CD4-positive, alpha-beta T cell treated with Interleukin-4 for 1 hour (primary cell): ENCODE measurements at regions not wholly inside any gene's neighbourhood (a gene's known extent, or its start where the extent isn't known, plus 50 kb on each side); places are given as distances from the start of the nearest gene placed in this dataset.
"Not testable (repeated sequence)": the region's sequence is repeated elsewhere in the genome, so short reads cannot be mapped to it uniquely, and the experiment has no call there.

Experiments used
- DNase-seq, 2 donors: peaks; one replicate each; pipeline ENCODE4 v3.0.0-alpha.2; 2020 to 2022

DNA sequence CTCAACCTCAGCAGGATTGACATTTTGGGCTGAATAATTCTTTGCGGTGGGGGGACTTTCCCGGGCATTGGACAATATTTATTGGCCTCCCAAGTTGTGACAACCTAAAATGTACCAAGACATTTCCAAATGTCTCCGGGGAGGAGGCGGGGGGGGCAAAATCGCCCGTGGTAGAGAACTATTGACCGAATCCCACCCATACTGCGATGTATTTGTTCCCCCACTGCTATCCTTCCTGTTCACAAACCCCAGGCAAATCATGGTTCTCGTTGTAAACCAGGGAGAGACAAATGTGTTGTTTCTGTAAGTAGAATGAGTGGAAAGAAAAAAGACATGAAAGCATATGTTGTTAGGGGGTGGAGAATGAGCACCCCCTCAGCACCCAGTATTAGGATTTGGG lies 141.9 kb downstream of the PSAT1 start:
- no peak for DNase-seq

- DNase-seq: peak; percentile 57
Measured at GRCh38 chr9:78439190-78439865, 142.4 kb downstream of the PSAT1 start.

DNA sequence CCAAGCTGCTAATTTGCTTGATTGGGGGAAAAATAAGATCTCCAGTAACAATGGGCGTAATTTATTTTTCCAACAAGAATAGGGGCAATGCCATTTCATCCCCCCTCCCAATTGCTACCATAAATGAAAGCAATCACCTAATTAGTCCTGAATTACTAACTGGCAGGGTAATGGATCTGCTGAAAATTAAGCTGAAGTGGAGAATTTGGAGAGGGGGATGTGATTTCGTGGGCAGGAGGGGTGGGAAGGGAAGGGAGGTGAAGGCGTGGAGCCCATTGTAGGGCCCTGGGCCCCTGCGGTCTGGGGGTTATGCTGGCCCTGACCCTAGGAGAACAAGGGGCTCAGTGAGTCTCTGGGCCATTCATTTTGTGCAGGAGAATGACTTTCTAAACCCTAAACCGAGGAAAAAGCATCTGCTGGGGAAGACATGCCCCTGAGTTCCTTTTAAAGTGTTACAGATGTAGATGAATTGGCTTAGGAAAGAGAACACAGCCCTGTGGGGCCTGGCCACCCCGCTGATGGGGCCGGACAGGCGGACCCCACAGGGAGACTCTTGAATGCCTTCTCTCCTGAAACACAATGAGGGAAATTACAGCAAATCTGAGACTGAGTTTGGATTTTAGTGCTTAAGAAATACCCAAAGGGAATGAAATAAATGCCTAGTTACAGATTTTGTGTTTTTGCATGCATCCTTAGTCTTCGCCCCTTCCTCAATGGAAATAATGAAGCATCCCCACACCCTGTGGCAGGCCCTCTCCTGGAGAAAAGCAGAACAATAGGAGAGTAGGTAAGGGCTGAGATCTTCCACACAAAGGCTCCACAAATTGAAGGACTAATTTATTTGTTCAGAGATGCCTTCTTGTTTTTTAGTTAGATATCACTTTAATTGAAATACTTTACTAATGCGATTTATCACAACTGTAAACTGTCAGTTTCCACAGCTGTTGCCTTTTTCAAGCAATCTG lies 143.2 kb downstream of the PSAT1 start:
- no peak for DNase-seq

GRCh38 chr9:78441396-78441795 lies 144.5 kb downstream of the PSAT1 start:
- no peak for DNase-seq

DNA sequence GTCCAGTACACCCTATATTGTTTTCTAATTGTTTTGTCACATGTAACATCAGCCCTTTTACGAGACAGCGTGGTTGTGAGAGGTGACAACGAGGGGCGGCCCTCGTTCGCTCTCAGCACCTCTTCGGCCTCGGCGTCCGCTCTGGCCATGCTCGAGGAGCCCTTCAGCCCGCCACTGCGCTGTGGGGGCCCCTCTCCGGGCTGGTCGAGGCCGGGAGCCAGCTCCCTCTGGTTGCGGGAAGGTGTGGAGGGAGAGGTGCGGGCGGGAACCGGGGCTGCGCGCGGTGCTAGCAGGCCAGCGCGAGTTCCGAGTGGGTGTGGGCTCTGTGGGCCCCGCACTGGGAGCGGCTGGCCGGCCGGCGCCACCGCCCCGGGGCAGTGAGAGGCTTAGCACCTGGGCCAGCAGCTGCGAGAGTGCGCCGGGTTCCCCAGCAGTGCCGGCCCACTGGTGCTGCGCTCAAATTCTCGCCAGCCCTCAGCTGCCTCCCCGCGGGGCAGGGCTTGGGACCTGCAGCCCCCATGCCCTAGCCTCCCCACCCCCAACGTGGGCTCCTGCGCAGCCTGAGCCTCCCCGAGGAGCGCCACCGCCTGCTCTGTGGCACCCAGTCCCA lies 145.0 kb downstream of the PSAT1 start:
- no peak for DNase-seq

DNA sequence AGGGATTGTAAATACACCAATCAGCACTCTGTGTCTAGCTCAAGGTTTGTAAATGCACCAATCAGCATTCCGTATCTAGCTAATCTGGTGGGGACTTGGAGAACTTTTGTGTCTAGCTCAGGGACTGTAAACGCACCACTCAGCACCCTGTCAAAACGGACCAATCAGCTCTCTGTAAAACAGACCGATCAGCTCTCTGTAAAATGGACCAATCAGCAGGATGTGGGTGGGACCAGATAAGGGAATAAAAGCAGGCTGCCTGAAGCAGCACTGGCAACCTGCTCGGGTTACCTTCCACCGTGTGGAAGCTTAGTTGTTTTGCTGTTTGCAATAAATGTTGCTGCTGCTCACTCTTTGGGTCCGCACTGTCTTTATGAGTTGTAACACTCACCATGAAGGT lies 145.7 kb downstream of the PSAT1 start:
- not testable (repeated sequence) for DNase-seq

DNA sequence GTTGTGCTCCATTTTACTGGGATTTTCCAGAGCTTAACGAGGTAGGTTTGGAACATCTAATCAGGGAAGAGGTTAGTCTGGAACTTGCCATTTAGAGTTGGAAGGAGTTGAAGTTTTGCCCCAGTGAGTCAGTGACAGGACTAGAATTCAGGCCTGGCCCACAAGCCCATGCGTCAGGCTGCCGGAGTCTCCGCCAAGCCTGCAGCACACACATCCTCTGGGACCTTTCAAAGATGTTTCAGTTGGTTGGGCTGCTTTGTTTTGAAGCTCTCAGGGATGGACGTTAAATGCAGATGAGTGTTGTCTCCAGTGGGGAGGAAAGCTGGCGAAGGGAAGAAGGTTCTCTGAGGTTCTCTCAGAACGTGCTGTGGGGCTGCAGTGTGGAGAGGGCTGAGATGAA lies 147.0 kb downstream of the PSAT1 start:
- no peak for DNase-seq

- no peak for DNase-seq
Measured at GRCh38 chr9:78448960-78449673, 152.2 kb downstream of the PSAT1 start.

DNA sequence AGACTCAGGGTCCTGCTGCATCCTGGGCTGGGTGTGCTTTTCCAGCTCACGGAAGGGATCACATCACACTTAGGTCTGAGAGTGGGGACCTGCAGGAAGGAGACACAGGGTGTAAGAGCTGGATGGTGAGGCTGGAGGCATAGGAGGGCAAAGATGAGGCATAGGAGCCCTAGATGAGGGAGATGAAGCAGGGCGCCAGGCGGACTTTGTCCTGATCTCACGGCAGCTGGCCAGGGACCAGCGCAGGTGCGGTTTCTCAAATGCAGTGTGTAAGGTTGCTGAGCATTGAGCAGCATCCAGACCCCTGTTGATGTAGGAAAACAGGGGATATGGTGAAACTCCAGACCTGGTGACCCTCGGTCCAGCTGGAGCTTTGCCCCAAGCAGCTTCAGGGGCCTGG lies 156.5 kb downstream of the PSAT1 start:
- DNase-seq: no peak

GRCh38 chr9:78462611-78463010 lies 165.7 kb downstream of the PSAT1 start:
- no peak for DNase-seq

- no peak for DNase-seq
Measured at GRCh38 chr9:78463750-78464149, 166.8 kb downstream of the PSAT1 start.

- DNase-seq: no peak
Measured at GRCh38 chr9:78468231-78468630, 171.3 kb downstream of the PSAT1 start.

DNA sequence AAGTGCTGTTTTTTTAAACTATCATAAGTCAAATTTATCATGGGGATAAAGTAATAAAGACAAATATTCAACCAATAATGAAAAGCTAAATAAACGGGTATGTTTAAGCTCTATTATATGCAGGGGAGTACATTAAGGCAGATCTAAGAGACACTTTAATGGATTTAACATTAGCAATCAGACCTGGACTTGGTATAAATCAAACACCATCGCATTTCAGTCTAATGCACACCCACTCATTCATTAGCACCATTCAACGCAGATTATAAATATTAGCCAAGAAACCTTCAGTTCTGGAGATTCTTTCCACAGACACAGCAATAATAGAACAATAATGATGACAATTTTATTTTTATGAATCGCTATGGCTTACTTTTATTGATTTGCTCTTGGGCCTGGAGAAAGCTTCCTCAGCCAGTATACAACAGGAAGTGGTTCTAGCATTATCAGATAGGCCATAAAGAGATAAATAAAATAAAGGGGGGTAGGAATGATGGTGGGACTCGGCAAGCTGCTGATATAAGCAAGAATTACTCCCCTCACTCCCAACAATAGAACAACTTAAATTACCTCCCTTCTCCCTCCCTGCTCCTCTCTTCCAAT lies 172.2 kb downstream of the PSAT1 start:
- DNase-seq: no peak

DNA sequence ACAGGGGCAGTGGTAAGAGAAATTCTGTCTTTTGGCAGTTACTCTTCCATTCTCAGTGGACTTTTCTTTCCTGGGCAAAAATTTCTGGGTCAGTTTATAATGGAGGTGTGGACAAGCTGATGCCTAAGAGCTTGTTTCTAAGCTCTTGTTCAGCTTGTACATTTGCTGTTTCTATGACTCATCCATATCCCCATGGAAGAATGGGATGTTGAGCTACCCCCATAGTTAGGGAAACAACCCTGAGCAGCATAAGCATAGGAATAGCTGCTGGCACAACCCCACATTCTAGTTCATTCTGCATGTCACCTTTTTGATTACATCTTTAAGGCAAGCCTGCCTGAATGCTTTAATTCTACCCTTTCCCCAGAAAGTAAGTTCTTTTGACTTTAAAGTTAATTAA lies 173.3 kb downstream of the PSAT1 start:
- no peak for DNase-seq

DNA sequence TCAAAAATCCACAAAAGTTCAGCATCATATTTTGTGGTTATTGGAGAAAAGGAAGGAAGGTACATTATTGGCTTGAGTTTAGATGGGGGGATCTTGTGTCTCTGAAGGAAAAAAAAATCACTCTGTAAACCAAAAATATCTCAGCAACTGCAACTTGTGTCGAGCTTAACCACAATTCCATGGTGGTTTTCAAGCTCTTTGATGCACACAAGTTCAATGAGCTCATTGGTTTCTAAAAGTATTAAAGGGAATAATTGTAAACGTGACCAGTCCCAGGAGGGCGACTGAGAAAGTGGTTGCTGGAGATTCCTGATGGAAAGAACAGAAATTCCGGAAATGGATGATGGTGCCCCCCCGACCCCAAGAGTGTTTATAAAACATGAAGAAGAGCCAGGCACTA lies 173.8 kb downstream of the PSAT1 start:
- DNase-seq: no peak

DNA sequence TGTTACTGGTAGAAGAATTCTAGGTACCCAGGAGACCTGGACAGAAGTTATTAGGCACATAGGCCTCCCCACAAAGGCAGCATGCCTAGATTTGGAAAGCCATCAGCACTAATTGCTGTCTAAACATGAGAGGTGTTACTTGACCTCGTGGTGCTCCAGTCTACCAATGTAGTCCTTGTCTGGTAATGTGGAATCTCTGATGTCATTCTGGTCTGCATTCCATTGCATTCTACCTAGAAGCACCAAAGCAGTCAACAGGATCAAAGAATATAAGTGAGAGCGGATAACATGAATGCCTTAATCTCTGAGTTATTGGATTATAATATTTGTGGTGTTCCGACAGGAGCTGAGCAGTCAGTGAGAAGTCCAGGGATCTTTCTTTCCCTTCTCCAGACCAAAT lies 175.2 kb downstream of the PSAT1 start:
- DNase-seq: no peak

DNA sequence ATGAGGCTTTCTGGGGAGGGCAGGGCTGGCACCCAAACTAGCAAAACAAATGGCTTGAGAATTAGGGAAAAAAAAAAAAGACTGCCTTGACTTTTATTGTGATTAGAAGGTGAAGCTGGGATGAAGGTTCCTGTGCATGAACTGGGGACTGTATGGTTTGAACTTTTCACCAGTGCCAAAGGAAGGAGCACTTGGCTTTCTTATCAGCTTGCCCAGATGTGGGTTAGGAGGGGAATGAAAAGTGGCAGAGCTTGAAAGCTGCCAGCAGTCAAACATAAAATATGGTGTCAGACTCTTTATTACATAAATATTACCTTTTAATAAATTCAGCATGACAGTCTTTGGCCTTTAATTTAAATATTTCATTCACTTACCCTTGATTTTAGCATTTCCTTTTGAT lies 182.5 kb downstream of the PSAT1 start:
- DNase-seq: no peak

- no peak for DNase-seq
Measured at GRCh38 chr9:78486661-78487060, 189.7 kb downstream of the PSAT1 start.

GRCh38 chr9:78490231-78490630 lies 193.3 kb downstream of the PSAT1 start:
- DNase-seq: no peak

DNA sequence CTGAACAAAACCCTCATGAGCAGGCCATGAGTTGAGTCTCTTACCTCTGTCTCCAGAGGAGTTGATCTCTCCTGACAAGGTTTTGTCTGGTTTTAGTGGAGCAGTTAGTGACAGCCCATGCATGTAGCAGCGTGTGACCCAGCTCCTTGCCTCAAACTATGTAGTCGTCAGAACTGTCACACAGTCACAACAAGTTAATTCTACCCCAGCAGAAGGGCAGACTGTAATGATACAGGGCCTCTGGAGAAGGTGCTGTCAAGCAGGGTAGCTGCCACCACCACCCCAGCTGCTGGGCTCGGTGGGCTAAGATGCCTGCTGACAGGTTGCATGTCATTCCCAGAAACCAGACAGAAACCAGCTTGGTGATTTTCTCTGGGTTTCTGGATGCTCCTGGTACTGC lies 194.5 kb downstream of the PSAT1 start:
- DNase-seq: no peak

- DNase-seq: no peak
Measured at GRCh38 chr9:78493166-78493742, 196.3 kb downstream of the PSAT1 start.

DNA sequence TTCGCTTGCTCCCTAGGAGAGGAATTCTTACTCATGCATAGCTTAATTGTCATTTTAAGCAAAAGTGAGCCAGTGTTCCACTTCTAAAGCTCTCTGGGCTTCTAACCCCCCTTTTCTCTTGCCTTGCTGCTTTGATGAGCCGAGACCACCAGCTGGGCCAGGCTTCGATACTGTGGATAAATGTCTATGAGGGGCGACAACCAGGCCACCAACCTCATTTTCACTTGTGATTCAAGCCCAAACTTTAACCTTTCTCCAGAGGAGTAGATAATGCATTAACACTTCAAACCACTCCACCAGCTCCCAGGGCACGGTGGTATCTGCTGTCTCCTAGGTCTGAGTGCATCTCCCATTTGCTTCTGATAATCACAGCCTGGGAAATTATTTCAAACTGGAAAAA lies 205.6 kb downstream of the PSAT1 start:
- no peak for DNase-seq
